HL-60 (cell line): ENCODE measurements at regions not wholly inside any gene's neighbourhood (a gene's known extent, or its start where the extent isn't known, plus 50 kb on each side); places are given as distances from the start of the nearest gene placed in this dataset.

ENCODE experiments used
- CTCF ChIP-seq: IDR thresholded peaks from one replicate; pipeline ENCODE4 v1.5.1; 2011; ENCODE audit warnings: low read length, control low read depth, inconsistent platforms; ENCODE audit not compliant: insufficient read depth
- REST ChIP-seq: IDR thresholded peaks from 2 replicates; pipeline ENCODE4 v1.6.1; 2012; ENCODE audit warnings: low read depth; ENCODE audit not compliant: insufficient replicate concordance

GRCh38 chr6:6901205-6901719, 206.5 kb upstream of the RREB1 start:
- TF ChIP-seq REST (no peak), CTCF (no peak)
